Activated T-cell treated with anti-CD3 and anti-CD28 coated beads, Interleukin-2, amount 50 U/mL, for 72 hours (primary cell): ENCODE measurements at regions not wholly inside any gene's neighbourhood (a gene's known extent, or its start where the extent isn't known, plus 50 kb on each side); places are given as distances from the start of the nearest gene placed in this dataset.
"Not testable (repeated sequence)": the region's sequence is repeated elsewhere in the genome, so short reads cannot be mapped to it uniquely, and the experiment has no call there.

Experiments used
- ATAC-seq, 2 donors: fragments of 150-1000 bp; cut with Tn5 transposase; replicated peaks in 1 of 2; 2 replicates each; pipeline ENCODE4 v1.10.0; 2021; ENCODE audit warnings: moderate library complexity in 2 of 2, mild to moderate bottlenecking in 1 of 2
- DNase-seq, 2 donors: peaks; one replicate each; pipeline ENCODE4 v3.0.0; 2021 to 2022; ENCODE audit warnings: mixed read lengths in 1 of 2
- H3K27ac Mint-ChIP-seq: one replicate; pipeline ENCODE4 v1.8.0; 2022; ENCODE audit warnings: mild to moderate bottlenecking, moderate library complexity, mixed read lengths
- H3K27me3 Mint-ChIP-seq: one replicate; pipeline ENCODE4 v1.8.0; 2022; ENCODE audit warnings: low read depth, mixed read lengths
- H3K36me3 Mint-ChIP-seq, 2 donors: one replicate each; pipeline ENCODE4 v1.8.0; 2022; ENCODE audit warnings: mixed read lengths in 2 of 2, mild to moderate bottlenecking in 1 of 2; ENCODE audit not compliant: insufficient read depth in 2 of 2
- H3K4me1 Mint-ChIP-seq: one replicate; pipeline ENCODE4 v1.8.0; 2022; ENCODE audit warnings: low read depth, mixed read lengths
- H3K4me3 Mint-ChIP-seq, 2 donors: one replicate each; pipeline ENCODE4 v1.8.0; 2022; ENCODE audit warnings: mild to moderate bottlenecking in 2 of 2, mixed read lengths in 2 of 2, moderate library complexity in 2 of 2
- H3K9me3 Mint-ChIP-seq, 2 donors: one replicate each; pipeline ENCODE4 v1.8.0; 2022; ENCODE audit warnings: mixed read lengths in 2 of 2

DNA sequence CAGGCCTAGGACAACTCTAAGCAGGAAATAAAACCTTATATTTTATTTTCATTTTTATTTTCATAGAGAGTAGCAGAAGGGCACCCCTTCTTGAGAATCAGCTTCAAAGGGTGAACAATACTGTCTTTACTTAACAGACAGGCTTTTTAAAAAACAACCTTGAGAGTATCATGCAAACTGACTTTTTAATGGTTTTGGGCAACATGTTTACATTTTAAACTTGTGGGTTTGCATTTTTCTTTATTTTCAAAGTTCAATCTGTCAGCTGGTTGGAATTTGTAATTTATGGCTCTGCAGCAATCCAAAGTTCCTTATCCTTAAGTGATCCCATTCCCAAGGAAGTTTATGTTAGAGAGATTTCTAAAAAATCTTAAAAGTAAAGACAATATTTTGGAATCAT, 392.3 kb upstream of the ADAMTS5 start:
- ATAC-seq: no peak
- no peak overlapping the region for H3K27ac Mint-ChIP-seq
- no peak for DNase-seq
- H3K9me3 Mint-ChIP-seq: peaks cover 8 to 9% of the 10 kb centered on the region in 2 donors
- H3K36me3 Mint-ChIP-seq: no peaks in the 10 kb centered on the region
- no peak overlapping the region for H3K4me3 Mint-ChIP-seq
- no peaks in the 10 kb centered on the region for H3K27me3 Mint-ChIP-seq
- H3K4me1 Mint-ChIP-seq: no peaks in the 10 kb centered on the region

DNA sequence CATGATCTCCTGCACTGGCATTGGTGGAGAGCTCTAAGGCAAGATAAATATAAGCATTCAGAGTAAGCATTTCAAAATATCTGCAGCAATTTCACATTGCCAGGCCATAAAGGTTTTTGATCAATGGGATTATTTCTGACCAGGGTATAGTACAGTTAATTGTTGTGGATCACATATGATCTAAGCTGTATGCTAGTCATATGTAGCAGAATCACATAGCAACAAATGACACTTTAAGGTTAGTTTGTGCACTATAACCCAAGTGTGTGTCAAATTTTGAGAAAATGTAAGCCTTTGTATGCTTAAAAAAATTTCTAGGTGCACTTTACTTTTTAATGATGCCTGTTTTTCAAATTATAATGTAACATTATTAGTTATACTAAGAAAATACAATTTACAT, 386.0 kb upstream of the ADAMTS5 start:
- no peak overlapping the region for H3K4me3 Mint-ChIP-seq
- DNase-seq: no peak
- no peaks in the 10 kb centered on the region for H3K27me3 Mint-ChIP-seq
- peaks cover 5 to 7% of the 10 kb centered on the region in 2 donors for H3K9me3 Mint-ChIP-seq
- no peak overlapping the region for H3K27ac Mint-ChIP-seq
- no peak for ATAC-seq
- H3K4me1 Mint-ChIP-seq: no peaks in the 10 kb centered on the region
- no peaks in the 10 kb centered on the region for H3K36me3 Mint-ChIP-seq

DNA sequence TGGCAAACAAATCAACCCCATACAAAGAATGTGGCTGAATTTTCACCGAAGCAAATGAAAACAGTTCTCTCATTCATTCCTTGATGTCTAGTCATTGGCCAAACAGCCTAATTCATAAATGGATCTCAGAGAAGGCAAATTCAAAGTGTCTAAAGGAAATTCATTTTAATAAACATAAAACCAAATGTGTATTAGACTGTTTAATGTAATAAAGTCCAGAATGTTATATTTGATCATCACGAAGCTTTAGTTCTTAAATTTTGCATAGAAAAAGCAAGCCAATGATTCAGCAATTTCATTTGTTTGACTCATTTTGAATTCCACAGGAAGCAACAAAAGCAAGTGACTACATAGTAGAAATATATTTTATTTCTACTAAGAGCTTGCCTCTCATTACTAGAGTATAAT, 379.2 kb upstream of the ADAMTS5 start:
- no peak for DNase-seq

DNA sequence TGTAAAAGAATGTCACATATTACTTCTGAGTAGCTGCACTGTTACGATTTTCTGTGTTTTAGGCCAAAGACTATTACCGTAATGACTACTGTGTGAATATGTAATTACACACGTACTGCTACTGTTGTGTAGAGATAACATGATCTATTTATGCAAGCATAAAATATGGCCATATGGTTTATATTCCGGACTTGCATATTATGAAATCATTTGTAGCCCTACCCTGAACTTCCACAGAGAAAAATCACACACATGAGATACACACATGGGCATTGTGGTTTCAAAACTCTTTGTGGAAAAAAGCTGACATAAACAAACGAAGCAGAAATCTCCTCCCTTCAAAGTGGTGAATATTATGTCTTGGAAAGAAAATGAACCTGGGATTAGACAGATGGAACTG, 373.0 kb upstream of the ADAMTS5 start:
- H3K27me3 Mint-ChIP-seq: no peaks in the 10 kb centered on the region
- H3K27ac Mint-ChIP-seq: no peak overlapping the region
- no peak for DNase-seq
- ATAC-seq: no peak
- peaks cover 0 to 3% of the 10 kb centered on the region in 2 donors for H3K36me3 Mint-ChIP-seq
- peaks cover 0 to 5% of the 10 kb centered on the region in 2 donors for H3K9me3 Mint-ChIP-seq
- H3K4me3 Mint-ChIP-seq: no peak overlapping the region
- H3K4me1 Mint-ChIP-seq: no peaks in the 10 kb centered on the region

More for the DNA sequence above, 379.2 kb upstream of the ADAMTS5 start:
- no peak for ATAC-seq
- Mint-ChIP-seq H3K9me3 (peaks cover 3 to 4% of the 10 kb centered on the region in 2 donors), H3K27me3 (no peaks in the 10 kb centered on the region), H3K27ac (no peak overlapping the region), H3K4me1 (no peaks in the 10 kb centered on the region), H3K4me3 (no peak overlapping the region), H3K36me3 (peaks cover 0 to 4% of the 10 kb centered on the region in 2 donors)

- not testable (repeated sequence) for H3K4me1 Mint-ChIP-seq, H3K36me3 Mint-ChIP-seq, ATAC-seq, H3K4me3 Mint-ChIP-seq, H3K9me3 Mint-ChIP-seq, DNase-seq, H3K27ac Mint-ChIP-seq, H3K27me3 Mint-ChIP-seq
These were observed 371.1 kb upstream of the ADAMTS5 start for GRCh38 chr21:27338007-27338406.

DNA sequence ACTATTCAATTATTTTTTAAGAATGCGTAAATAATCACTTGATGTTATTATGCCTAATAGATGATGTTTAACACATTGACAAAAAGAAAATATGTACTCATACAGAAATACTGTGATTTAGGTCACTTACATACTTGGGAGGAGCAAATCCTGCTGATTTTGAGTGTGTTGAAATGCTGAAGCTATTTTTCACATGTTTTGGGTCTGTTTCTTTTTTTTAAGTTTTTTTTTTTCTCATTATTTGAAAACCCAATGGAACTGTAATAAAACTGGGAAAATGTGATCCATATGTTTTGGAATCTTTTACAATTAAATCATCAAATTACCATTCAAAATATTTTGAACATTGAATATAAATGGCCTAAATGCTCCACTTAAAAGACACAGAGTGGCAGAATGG, 366.2 kb upstream of the ADAMTS5 start:
- no peak overlapping the region for H3K4me3 Mint-ChIP-seq
- DNase-seq (no peak), ATAC-seq (no peak)
- no peaks in the 10 kb centered on the region for H3K27me3 Mint-ChIP-seq
- H3K27ac Mint-ChIP-seq: no peak overlapping the region
- peaks cover 0 to 5% of the 10 kb centered on the region in 2 donors for H3K9me3 Mint-ChIP-seq
- no peaks in the 10 kb centered on the region for H3K36me3 Mint-ChIP-seq
- no peaks in the 10 kb centered on the region for H3K4me1 Mint-ChIP-seq

GRCh38 chr21:27329255-27329851, 362.5 kb upstream of the ADAMTS5 start:
- DNase-seq (no peak), ATAC-seq (no peak)
- Mint-ChIP-seq H3K4me3 (no peak overlapping the region), H3K9me3 (peaks cover 0 to 6% of the 10 kb centered on the region in 2 donors), H3K27ac (no peak overlapping the region), H3K4me1 (no peaks in the 10 kb centered on the region), H3K27me3 (no peaks in the 10 kb centered on the region), H3K36me3 (no peaks in the 10 kb centered on the region)

- no peaks in the 10 kb centered on the region for H3K27me3 Mint-ChIP-seq
- no peak overlapping the region for H3K27ac Mint-ChIP-seq
- no peaks in the 10 kb centered on the region for H3K4me1 Mint-ChIP-seq
- H3K36me3 Mint-ChIP-seq: no peaks in the 10 kb centered on the region
- DNase-seq (no peak), ATAC-seq (no peak)
- H3K9me3 Mint-ChIP-seq: peaks cover 0 to 6% of the 10 kb centered on the region in 2 donors
- H3K4me3 Mint-ChIP-seq: no peak overlapping the region
These were observed 359.4 kb upstream of the ADAMTS5 start for GRCh38 chr21:27326301-27326700.

DNA sequence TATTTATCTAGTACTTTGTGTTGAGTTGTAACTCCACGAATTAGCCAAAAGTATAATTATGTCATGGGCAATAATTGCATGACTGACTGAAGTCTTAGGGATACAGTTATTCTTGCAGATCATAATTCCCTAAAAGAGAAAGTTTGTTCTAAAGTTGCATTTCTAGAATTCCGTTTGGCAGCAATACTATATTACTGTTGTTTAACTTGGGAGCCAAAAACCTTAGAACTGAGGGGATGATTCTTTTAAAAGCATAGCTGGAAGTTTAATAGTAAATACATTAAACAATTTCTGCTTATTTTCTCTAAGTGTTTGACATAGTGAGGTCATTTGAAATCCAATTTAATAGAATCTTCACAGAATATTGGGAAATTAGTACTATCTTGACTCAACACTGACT, 356.4 kb upstream of the ADAMTS5 start:
- Mint-ChIP-seq H3K27me3 (no peaks in the 10 kb centered on the region), H3K4me1 (no peaks in the 10 kb centered on the region), H3K9me3 (peaks cover 0 to 5% of the 10 kb centered on the region in 2 donors), H3K36me3 (no peaks in the 10 kb centered on the region), H3K4me3 (no peak overlapping the region), H3K27ac (no peak overlapping the region)
- DNase-seq (no peak), ATAC-seq (no peak)

- Mint-ChIP-seq H3K9me3 (peaks cover 0 to 5% of the 10 kb centered on the region in 2 donors), H3K4me3 (no peak overlapping the region), H3K36me3 (no peaks in the 10 kb centered on the region), H3K27ac (no peak overlapping the region), H3K4me1 (no peaks in the 10 kb centered on the region), H3K27me3 (no peaks in the 10 kb centered on the region)
- ATAC-seq (no peak), DNase-seq (no peak)
These were observed 354.9 kb upstream of the ADAMTS5 start for GRCh38 chr21:27321791-27322190.

- Mint-ChIP-seq H3K27me3 (no peaks in the 10 kb centered on the region), H3K9me3 (peaks cover 2 to 5% of the 10 kb centered on the region in 2 donors)
These were observed 354.0 kb upstream of the ADAMTS5 start for GRCh38 chr21:27320868-27321267.

GRCh38 chr21:27317601-27318000, 350.7 kb upstream of the ADAMTS5 start:
- not testable (repeated sequence) for H3K4me1 Mint-ChIP-seq, H3K4me3 Mint-ChIP-seq, H3K27ac Mint-ChIP-seq, H3K9me3 Mint-ChIP-seq, ATAC-seq, DNase-seq, H3K36me3 Mint-ChIP-seq, H3K27me3 Mint-ChIP-seq

More at GRCh38 chr21:27320868-27321267, 354.0 kb upstream of the ADAMTS5 start:
- no peak overlapping the region for H3K4me3 Mint-ChIP-seq
- no peak for DNase-seq
- no peak for ATAC-seq
- H3K36me3 Mint-ChIP-seq: no peaks in the 10 kb centered on the region
- no peaks in the 10 kb centered on the region for H3K4me1 Mint-ChIP-seq
- H3K27ac Mint-ChIP-seq: no peak overlapping the region

DNA sequence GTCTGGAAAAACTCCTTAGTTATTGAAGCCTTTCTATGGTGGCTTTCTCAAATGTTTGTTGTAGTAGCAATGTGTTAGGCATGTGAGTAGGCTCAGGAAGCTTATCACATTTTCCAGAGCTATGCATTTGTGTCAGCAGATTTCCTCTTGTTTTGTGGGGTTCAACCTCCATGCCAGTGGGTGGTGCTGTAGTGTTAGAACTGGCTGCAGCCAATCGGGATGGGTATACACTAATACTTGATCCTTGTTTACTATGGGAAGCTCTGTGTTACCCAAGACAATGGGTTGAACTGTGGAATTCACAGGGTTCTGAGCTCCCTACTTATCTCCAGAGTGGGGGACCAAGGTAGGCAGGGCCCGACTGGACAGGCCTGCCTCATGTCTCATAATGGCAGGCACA, 348.5 kb upstream of the ADAMTS5 start:
- no peaks in the 10 kb centered on the region for H3K36me3 Mint-ChIP-seq
- no peaks in the 10 kb centered on the region for H3K4me1 Mint-ChIP-seq
- H3K27me3 Mint-ChIP-seq: no peaks in the 10 kb centered on the region
- H3K9me3 Mint-ChIP-seq: peaks cover 5 to 6% of the 10 kb centered on the region in 2 donors
- DNase-seq (no peak), ATAC-seq (no peak)
- H3K27ac Mint-ChIP-seq: no peak overlapping the region
- no peak overlapping the region for H3K4me3 Mint-ChIP-seq

GRCh38 chr21:27314131-27314530, 347.2 kb upstream of the ADAMTS5 start:
- no peaks in the 10 kb centered on the region for H3K27me3 Mint-ChIP-seq
- H3K27ac Mint-ChIP-seq: no peak overlapping the region
- H3K4me1 Mint-ChIP-seq: no peaks in the 10 kb centered on the region
- DNase-seq (no peak), ATAC-seq (no peak)
- H3K4me3 Mint-ChIP-seq: no peak overlapping the region
- H3K36me3 Mint-ChIP-seq: no peaks in the 10 kb centered on the region
- peaks cover 5 to 6% of the 10 kb centered on the region in 2 donors for H3K9me3 Mint-ChIP-seq
